WTC11 (cell line): ENCODE measurements at regions not wholly inside any gene's neighbourhood (a gene's known extent, or its start where the extent isn't known, plus 50 kb on each side); places are given as distances from the start of the nearest gene placed in this dataset.

Experiments
- CTCF ChIP-seq: fragments of 200-600 bp; IDR thresholded peaks from 2 replicates; pipeline ENCODE4 v1.8.0; 2022; ENCODE audit warnings: antibody characterized with exemption
- JAZF1 ChIP-seq: fragments of 250-450 bp; sonication (Bioruptor Pico); IDR thresholded peaks from 2 replicates; pipeline ENCODE4 v1.9.0; 2021; ENCODE audit warnings: moderate library complexity, mild to moderate bottlenecking, inconsistent platforms
- TCF7 ChIP-seq: sonication (generic); formaldehyde crosslinking; IDR thresholded peaks from 2 replicates; pipeline ENCODE4 v1.8.0; 2022; ENCODE audit warnings: mild to moderate bottlenecking, low read depth, missing genetic modification reagents, moderate library complexity
- USF1 ChIP-seq: sonication (generic); formaldehyde crosslinking; IDR thresholded peaks from 2 replicates; pipeline ENCODE4 v1.8.0; 2022; ENCODE audit warnings: mild to moderate bottlenecking, missing genetic modification reagents
- ZNF512 ChIP-seq: sonication (generic); formaldehyde crosslinking; IDR thresholded peaks from 2 replicates; pipeline ENCODE4 v1.8.1; 2022; ENCODE audit warnings: missing genetic modification reagents, borderline replicate concordance

- TF ChIP-seq ZNF512 (CRISPR knock-in tag) (no peak), USF1 (CRISPR knock-in tag) (no peak), CTCF (no peak), TCF7 (CRISPR knock-in tag) (no peak), JAZF1 (no peak)
These were observed 94.2 kb downstream of the PLXNA1 start for GRCh38 chr3:127077068-127077467.
